ENCODE measurements at regions not wholly inside any gene's neighbourhood (a gene's known extent, or its start where the extent isn't known, plus 50 kb on each side); places are given as distances from the start of the nearest gene placed in this dataset.

- Histone ChIP-seq H3K27ac (ENCODE audit: low read depth) (no peak overlapping the region), H3K79me2 (replicated peaks; ENCODE audit: insufficient read depth) (no peaks in the 10 kb centered on the region), H3K4me1 (ENCODE audit: insufficient read depth) (no peaks in the 10 kb centered on the region), H3K36me3 (ENCODE audit: insufficient read depth) (no peaks in the 10 kb centered on the region), H3F3A (replicated peaks; ENCODE audit: low read depth) (no peaks in the 10 kb centered on the region), H4K20me1 (replicated peaks; ENCODE audit: insufficient read depth) (no peaks in the 10 kb centered on the region), H3K4me3 (no peak overlapping the region), H3K27me3 (ENCODE audit: insufficient read depth) (no peaks in the 10 kb centered on the region), H3K9me2 (ENCODE audit: insufficient read depth) (no peaks in the 10 kb centered on the region), H2AFZ (no peak overlapping the region), H3K4me2 (no peak overlapping the region)
- Mint-ChIP-seq H3K36me3 (ENCODE audit: low read depth) (no peaks in the 10 kb centered on the region), H3K27ac (no peak overlapping the region), H3K4me3 (no peak overlapping the region), H3K9me3 (no peaks in the 10 kb centered on the region), H3K4me1 (no peaks in the 10 kb centered on the region), H3K27me3 (ENCODE audit: insufficient read depth, low read depth, poor library complexity) (no peaks in the 10 kb centered on the region)
- ATAC-seq (no peak), DNase-seq (ENCODE audit: low spot score) (no peak)
- no peak for TF ChIP-seq CREB1 (CRISPR knock-in tag; IDR thresholded peaks at IDR 0.05; ENCODE audit: low read depth)
- no peak for TF ChIP-seq POLR2AphosphoS5 (IDR thresholded peaks at IDR 0.05; ENCODE audit: low read depth)
These were observed 1495.3 kb upstream of the PCDH7 start for GRCh38 chr4:29224911-29225310.

- no peaks in the 10 kb centered on the region for H3K4me1 Mint-ChIP-seq
- no peaks in the 10 kb centered on the region for H3K79me2 ChIP-seq (replicated peaks; ENCODE audit: insufficient read depth)
- no peaks in the 10 kb centered on the region for H3K27me3 Mint-ChIP-seq (ENCODE audit: insufficient read depth, low read depth, poor library complexity)
- no peaks in the 10 kb centered on the region for H3K27me3 ChIP-seq (ENCODE audit: insufficient read depth)
- H3K36me3 ChIP-seq (ENCODE audit: insufficient read depth): no peaks in the 10 kb centered on the region
- H3K4me1 ChIP-seq (ENCODE audit: insufficient read depth): no peaks in the 10 kb centered on the region
- DNase-seq (ENCODE audit: low spot score) (no peak), ATAC-seq (no peak)
- H3K4me3 ChIP-seq: no peak overlapping the region
- H3K9me3 Mint-ChIP-seq: no peaks in the 10 kb centered on the region
- H3F3A ChIP-seq (replicated peaks; ENCODE audit: low read depth): no peaks in the 10 kb centered on the region
- no peaks in the 10 kb centered on the region for H3K36me3 Mint-ChIP-seq (ENCODE audit: low read depth)
- no peaks in the 10 kb centered on the region for H3K9me2 ChIP-seq (ENCODE audit: insufficient read depth)
- H3K4me2 ChIP-seq: no peak overlapping the region
- no peak overlapping the region for H2AFZ ChIP-seq
- H4K20me1 ChIP-seq (replicated peaks; ENCODE audit: insufficient read depth): no peaks in the 10 kb centered on the region
- no peak overlapping the region for H3K27ac ChIP-seq (ENCODE audit: low read depth)
- no peak overlapping the region for H3K4me3 Mint-ChIP-seq
- H3K27ac Mint-ChIP-seq: no peak overlapping the region
- no peak for TF ChIP-seq CREB1 (CRISPR knock-in tag; IDR thresholded peaks at IDR 0.05; ENCODE audit: low read depth)
- no peak for TF ChIP-seq ZNF331 (CRISPR knock-in tag; IDR thresholded peaks at IDR 0.05; ENCODE audit: low read depth)
- TF ChIP-seq ZNF462 (CRISPR knock-in tag; IDR thresholded peaks at IDR 0.05): no peak
- no peak for TF ChIP-seq POLR2AphosphoS5 (IDR thresholded peaks at IDR 0.05; ENCODE audit: low read depth)
- no peak for TF ChIP-seq REST (IDR thresholded peaks at IDR 0.05; ENCODE audit: unreplicated experiment)
- TF ChIP-seq JUNB (IDR thresholded peaks at IDR 0.05; ENCODE audit: unreplicated experiment): no peak
- TF ChIP-seq CTCF (conservative IDR thresholded peaks at IDR 0.05; ENCODE audit: low read depth in 2 of 2): no peak
- no peak for TF ChIP-seq NANOG (IDR thresholded peaks at IDR 0.05; ENCODE audit: borderline replicate concordance)
- no peak for TF ChIP-seq EZH2 (IDR thresholded peaks at IDR 0.05; ENCODE audit: low read depth, unreplicated experiment)
- no peak for TF ChIP-seq STAT1 (IDR thresholded peaks at IDR 0.05; ENCODE audit: unreplicated experiment)
- no peak for TF ChIP-seq EZH2phosphoT487 (IDR thresholded peaks at IDR 0.05; ENCODE audit: unreplicated experiment)
These were observed 1479.5 kb upstream of the PCDH7 start for GRCh38 chr4:29240641-29241040.
